Sigmoid colon (tissue), 6 donors: ENCODE measurements at regions not wholly inside any gene's neighbourhood (a gene's known extent, or its start where the extent isn't known, plus 50 kb on each side); places are given as distances from the start of the nearest gene placed in this dataset.
"Not testable (repeated sequence)": the region's sequence is repeated elsewhere in the genome, so short reads cannot be mapped to it uniquely, and the experiment has no call there.

Experiments used
- DNase-seq: peaks from one replicate; pipeline ENCODE4 v3.0.0-alpha.2; 2019
- H3K27ac ChIP-seq, 4 donors: fragments of 200-600 bp; sonication (generic); one replicate each; pipeline ENCODE4 v1.5.1; 2016 to 2019; ENCODE audit warnings: mild to moderate bottlenecking in 1 of 4
- H3K27me3 ChIP-seq, 3 donors: fragments of 200-600 bp; sonication (generic); one replicate each; pipeline ENCODE4 v1.5.1; 2019; ENCODE audit warnings: mild to moderate bottlenecking in 1 of 3
- H3K36me3 ChIP-seq, 4 donors: fragments of 200-600 bp; sonication (generic); one replicate each; pipeline ENCODE4 v1.5.1; 2016 to 2019
- H3K4me1 ChIP-seq, 4 donors: fragments of 200-600 bp; sonication (generic); one replicate each; pipeline ENCODE4 v1.5.1; 2017 to 2019
- H3K4me3 ChIP-seq, 4 donors: fragments of 200-600 bp; sonication (generic); one replicate each; pipeline ENCODE4 v1.5.1; 2017 to 2019; ENCODE audit warnings: mild to moderate bottlenecking in 2 of 4, moderate library complexity in 1 of 4
- H3K9me3 ChIP-seq, 4 donors: fragments of 200-600 bp in 3 of 4; sonication (generic) in 3 of 4; one replicate each; pipeline versions ENCODE4 v1.5.1 to v1.6.1; 2013 to 2019
- EP300 ChIP-seq, 4 donors: sonication (generic); formaldehyde crosslinking; IDR thresholded peaks; one replicate each; pipeline ENCODE4 v1.6.1; 2017; ENCODE audit warnings: antibody characterized with exemption in 4 of 4
- POLR2A ChIP-seq, 2 donors: fragments of 450-650 bp; IDR thresholded peaks; one replicate each; pipeline ENCODE4 v1.6.1; 2016; ENCODE audit warnings: antibody characterized with exemption in 2 of 2, mild to moderate bottlenecking in 2 of 2, moderate library complexity in 2 of 2
- POLR2AphosphoS5 ChIP-seq, 4 donors: sonication (generic); formaldehyde crosslinking; IDR thresholded peaks; one replicate each; pipeline ENCODE4 v1.6.1; 2017; ENCODE audit warnings: antibody characterized with exemption in 4 of 4
- whole genome bisulfite sequencing, 2 donors: extraction: QIAGEN DNeasy Blood & Tissue Kit; methylation state at CpG; one replicate each; pipeline ENCODE4 v1.1.7; 2013; 5-methylcytosine and 5-hydroxymethylcytosine counted together
- intact Hi-C: fragments of 100-400 bp; cut with DNase I; formaldehyde crosslinking; loops from one replicate; pipeline ENCODE4 v1.15.1; 2023
- TF ChIP-seq, protein P1 (sequence below), 4 experiments: fragments of 450-650 bp in 3 of 4; fragments of 200-600 bp in 1 of 4; IDR thresholded peaks; one replicate each; pipeline ENCODE4 v1.5.1; 2016 to 2019; ENCODE audit warnings: antibody characterized with exemption in 4 of 4, mild to moderate bottlenecking in 3 of 4, moderate library complexity in 2 of 4
- donor health status: healthy with polysubstance abuse.
- donor health status: healthy.

DNA sequence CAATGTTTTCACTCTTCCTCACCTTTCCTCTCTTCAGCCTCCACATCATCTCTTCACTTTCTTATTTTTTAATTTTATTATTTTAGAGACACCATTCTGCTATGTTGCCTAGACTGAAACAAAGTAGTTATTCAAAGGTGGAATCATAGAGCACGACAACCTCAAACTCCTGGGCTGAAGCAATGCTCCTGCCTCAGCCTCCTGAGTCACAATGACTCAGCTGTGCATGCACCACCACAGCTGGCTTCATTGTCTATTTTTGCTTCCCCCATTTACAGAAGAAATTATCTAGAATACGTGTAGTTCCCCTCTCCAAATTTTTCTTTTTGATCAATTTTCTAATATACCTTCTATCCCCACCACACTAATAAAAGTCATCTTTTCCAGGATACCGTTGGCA lies 911.5 kb upstream of the SOX11 start:
- peaks cover 0 to 10% (median 0%) of the 10 kb centered on the region in 4 donors for H3K9me3 ChIP-seq
- no peaks in the 10 kb centered on the region for H3K27me3 ChIP-seq
- intact Hi-C loops, result no loop called here
- TF ChIP-seq EP300 (IDR thresholded peaks at IDR 0.05) (no peak), POLR2A (IDR thresholded peaks at IDR 0.05) (no peak), POLR2AphosphoS5 (IDR thresholded peaks at IDR 0.05) (no peak)
- TF ChIP-seq, protein P1, sequence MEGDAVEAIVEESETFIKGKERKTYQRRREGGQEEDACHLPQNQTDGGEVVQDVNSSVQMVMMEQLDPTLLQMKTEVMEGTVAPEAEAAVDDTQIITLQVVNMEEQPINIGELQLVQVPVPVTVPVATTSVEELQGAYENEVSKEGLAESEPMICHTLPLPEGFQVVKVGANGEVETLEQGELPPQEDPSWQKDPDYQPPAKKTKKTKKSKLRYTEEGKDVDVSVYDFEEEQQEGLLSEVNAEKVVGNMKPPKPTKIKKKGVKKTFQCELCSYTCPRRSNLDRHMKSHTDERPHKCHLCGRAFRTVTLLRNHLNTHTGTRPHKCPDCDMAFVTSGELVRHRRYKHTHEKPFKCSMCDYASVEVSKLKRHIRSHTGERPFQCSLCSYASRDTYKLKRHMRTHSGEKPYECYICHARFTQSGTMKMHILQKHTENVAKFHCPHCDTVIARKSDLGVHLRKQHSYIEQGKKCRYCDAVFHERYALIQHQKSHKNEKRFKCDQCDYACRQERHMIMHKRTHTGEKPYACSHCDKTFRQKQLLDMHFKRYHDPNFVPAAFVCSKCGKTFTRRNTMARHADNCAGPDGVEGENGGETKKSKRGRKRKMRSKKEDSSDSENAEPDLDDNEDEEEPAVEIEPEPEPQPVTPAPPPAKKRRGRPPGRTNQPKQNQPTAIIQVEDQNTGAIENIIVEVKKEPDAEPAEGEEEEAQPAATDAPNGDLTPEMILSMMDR (IDR thresholded peaks at IDR 0.05), result no peak
- H3K4me1 ChIP-seq, result no peaks in the 10 kb centered on the region
- no peak overlapping the region for H3K27ac ChIP-seq
- no peak for DNase-seq
- 78 to 81% methylated on average over 3 of the region's 3 CpGs for WGBS, 2 donors
- H3K4me3 ChIP-seq, result no peak overlapping the region
- no peaks in the 10 kb centered on the region for H3K36me3 ChIP-seq

DNA sequence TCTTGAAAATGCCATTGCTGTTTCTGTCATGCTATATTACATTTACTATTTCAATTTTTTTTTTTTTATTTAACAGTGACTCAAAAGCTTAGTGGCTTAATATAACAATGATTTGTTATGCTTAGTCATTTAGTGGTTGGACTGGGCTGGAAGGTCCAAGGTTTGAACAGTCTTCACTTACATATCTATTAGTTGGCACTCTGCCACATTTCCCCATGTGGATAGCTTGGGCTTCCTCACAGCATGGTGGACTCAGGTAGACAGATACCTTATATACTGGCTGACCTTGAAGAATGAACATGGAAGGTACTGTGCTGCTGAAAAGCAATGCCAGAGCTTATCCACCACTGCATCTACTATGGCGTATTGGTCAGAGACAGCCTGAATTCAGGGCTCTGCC lies 909.5 kb upstream of the SOX11 start:
- peaks cover 0 to 10% (median 0%) of the 10 kb centered on the region in 4 donors for H3K9me3 ChIP-seq
- no peak overlapping the region for H3K27ac ChIP-seq
- intact Hi-C loops, result no loop called here
- no peaks in the 10 kb centered on the region for H3K4me1 ChIP-seq
- TF ChIP-seq POLR2A (IDR thresholded peaks at IDR 0.05) (no peak), EP300 (IDR thresholded peaks at IDR 0.05) (no peak), POLR2AphosphoS5 (IDR thresholded peaks at IDR 0.05) (no peak)
- TF ChIP-seq, protein P1 (IDR thresholded peaks at IDR 0.05), result no peak
- 91 to 97% methylated on average over 1 of the region's 1 CpG for WGBS, 2 donors
- no peaks in the 10 kb centered on the region for H3K27me3 ChIP-seq
- DNase-seq, result no peak
- H3K36me3 ChIP-seq, result no peaks in the 10 kb centered on the region
- no peak overlapping the region for H3K4me3 ChIP-seq

DNA sequence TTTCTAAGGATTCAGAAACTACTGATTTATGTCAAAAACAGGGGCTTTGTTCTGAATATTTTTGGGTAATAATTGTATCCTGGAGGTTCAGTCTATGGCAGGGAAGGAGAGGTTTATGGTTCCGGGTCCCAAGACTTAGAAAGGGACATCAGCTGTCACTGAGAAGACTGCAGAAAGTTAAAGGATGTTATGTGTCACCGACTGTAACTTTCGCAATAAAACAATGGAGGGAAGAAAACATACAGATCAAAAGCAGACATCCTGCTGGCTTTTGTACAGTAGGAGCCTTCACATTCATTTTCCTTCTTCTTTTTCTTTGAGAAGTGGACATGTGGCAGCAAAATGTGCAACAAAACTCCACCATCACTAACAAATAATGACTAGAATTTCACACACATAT lies 900.7 kb upstream of the SOX11 start:
- intact Hi-C loops, result no loop called here
- Histone ChIP-seq H3K36me3 (no peaks in the 10 kb centered on the region), H3K27ac (no peak overlapping the region), H3K4me1 (no peaks in the 10 kb centered on the region), H3K27me3 (no peaks in the 10 kb centered on the region), H3K4me3 (no peak overlapping the region), H3K9me3 (peaks cover 0 to 3% (median 0%) of the 10 kb centered on the region in 4 donors)
- TF ChIP-seq POLR2AphosphoS5 (IDR thresholded peaks at IDR 0.05) (no peak), EP300 (IDR thresholded peaks at IDR 0.05) (no peak), POLR2A (IDR thresholded peaks at IDR 0.05) (no peak)
- TF ChIP-seq, protein P1 (IDR thresholded peaks at IDR 0.05), result no peak
- no peak for DNase-seq
- WGBS, 2 donors, result 69 to 70% methylated on average over 3 of the region's 3 CpGs

DNA sequence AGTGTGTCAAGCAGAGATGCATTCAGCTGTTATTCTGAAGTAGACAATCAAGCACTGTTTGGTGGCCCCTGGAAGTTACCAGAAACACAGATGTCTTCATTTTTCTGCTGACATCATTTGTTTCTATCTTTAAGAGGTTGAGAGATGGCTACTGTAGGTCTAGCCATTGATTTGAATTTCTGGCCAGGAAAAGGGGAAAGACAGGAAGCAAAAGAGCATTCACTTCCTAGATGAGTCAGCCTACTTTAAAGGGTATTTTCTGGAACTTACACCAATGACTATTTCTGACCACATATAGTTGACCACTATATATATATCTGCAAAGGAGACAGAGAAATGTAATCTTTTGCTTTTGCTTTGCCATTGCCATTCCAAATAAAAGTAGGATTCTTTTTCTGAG lies 900.1 kb upstream of the SOX11 start:
- H3K27ac ChIP-seq, result no peak overlapping the region
- TF ChIP-seq POLR2AphosphoS5 (IDR thresholded peaks at IDR 0.05) (no peak), EP300 (IDR thresholded peaks at IDR 0.05) (no peak), POLR2A (IDR thresholded peaks at IDR 0.05) (no peak)
- TF ChIP-seq, protein P1 (IDR thresholded peaks at IDR 0.05), result no peak
- H3K27me3 ChIP-seq, result no peaks in the 10 kb centered on the region
- H3K36me3 ChIP-seq, result no peaks in the 10 kb centered on the region
- no peaks in the 10 kb centered on the region for H3K4me1 ChIP-seq
- no peak overlapping the region for H3K4me3 ChIP-seq
- H3K9me3 ChIP-seq, result peaks cover 0 to 3% (median 0%) of the 10 kb centered on the region in 4 donors
- no peak for DNase-seq
- intact Hi-C loops, result no loop called here

DNA sequence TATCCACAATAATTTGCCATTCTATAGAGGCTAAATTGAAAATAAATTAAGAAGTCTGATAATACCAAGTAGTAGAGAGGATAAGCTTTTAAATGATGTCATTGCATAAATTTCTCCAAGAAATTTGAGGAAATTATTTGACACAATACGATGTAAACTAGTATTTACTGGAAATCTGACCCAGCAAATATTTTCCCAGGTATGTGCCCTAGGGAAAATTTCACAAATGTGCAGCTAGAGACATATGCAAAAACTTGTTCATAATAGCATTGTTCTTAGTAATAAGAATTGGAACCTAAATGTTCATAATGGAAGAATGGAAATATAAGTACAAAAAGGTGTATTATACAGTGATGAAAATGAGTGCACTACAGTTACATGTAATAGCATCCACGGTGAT lies 888.8 kb upstream of the SOX11 start:
- no peak overlapping the region for H3K27ac ChIP-seq
- H3K9me3 ChIP-seq, result peaks cover 0 to 4% (median 0%) of the 10 kb centered on the region in 4 donors
- H3K4me3 ChIP-seq, result no peak overlapping the region
- 73 to 85% methylated on average over 2 of the region's 2 CpGs for WGBS, 2 donors
- TF ChIP-seq POLR2AphosphoS5 (IDR thresholded peaks at IDR 0.05), result no peak
- no peak for TF ChIP-seq POLR2A (IDR thresholded peaks at IDR 0.05)
- TF ChIP-seq, protein P1 (IDR thresholded peaks at IDR 0.05), result no peak
- DNase-seq, result no peak
- no peaks in the 10 kb centered on the region for H3K27me3 ChIP-seq
- peaks cover 0 to 9% (median 2%) of the 10 kb centered on the region in 4 donors for H3K4me1 ChIP-seq
- intact Hi-C loops, result no loop called here
- H3K36me3 ChIP-seq, result no peaks in the 10 kb centered on the region

DNA sequence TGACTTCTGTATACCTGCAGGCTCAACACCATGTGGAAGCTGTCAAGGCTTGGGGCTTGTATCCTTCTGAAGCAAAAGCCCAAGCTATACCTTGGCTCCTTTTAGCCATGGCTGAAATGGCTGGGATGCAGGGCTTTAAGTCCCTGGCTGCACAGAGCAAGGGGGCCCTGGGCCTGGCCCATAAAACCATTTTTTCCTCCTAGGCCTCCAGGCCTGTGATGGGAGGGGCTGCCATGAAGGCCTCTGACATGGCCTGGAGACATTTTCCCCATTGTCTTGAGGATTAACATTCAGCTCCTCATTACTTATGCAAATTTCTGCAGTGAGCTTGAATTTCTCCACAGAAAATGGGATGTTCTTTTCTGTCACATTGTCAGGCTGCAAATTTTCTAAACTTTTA lies 878.0 kb upstream of the SOX11 start:
- H3K27me3 ChIP-seq, intact Hi-C loops, H3K4me3 ChIP-seq, H3K27ac ChIP-seq, DNase-seq, H3K9me3 ChIP-seq, H3K4me1 ChIP-seq, H3K36me3 ChIP-seq: not testable (repeated sequence)
